WTC11 (cell line): ENCODE measurements at regions not wholly inside any gene's neighbourhood (a gene's known extent, or its start where the extent isn't known, plus 50 kb on each side); places are given as distances from the start of the nearest gene placed in this dataset.

Experiments used
- ATAC-seq: fragments of 200-7000 bp; cut with Tn5 transposase; 2 replicates; pipeline ENCODE4 v1.10.0; 2021; ENCODE audit warnings: mild to moderate bottlenecking, moderate library complexity
- CTCF ChIA-PET: fragments of 300-600 bp; sonication (Branson Sonifier 250); formaldehyde crosslinking; loops from one replicate; lab custom pipeline; 2021; ENCODE audit warnings: antibody characterized with exemption; lab: Charles Lee
- POLR2A ChIA-PET: fragments of 350-600 bp; sonication (Branson Sonifier 250); formaldehyde crosslinking; loops from one replicate; lab custom pipeline; 2021; ENCODE audit warnings: antibody characterized with exemption; lab: Charles Lee
- DNase-seq: peaks from one replicate; pipeline ENCODE4 v3.0.0; 2021; ENCODE audit warnings: low spot score
- H3K27ac Mint-ChIP-seq: 2 replicates; pipeline ENCODE4 v1.8.0; 2021; ENCODE audit warnings: mixed read lengths
- H3K27me3 Mint-ChIP-seq: 2 replicates; pipeline ENCODE4 v1.8.0; 2021; ENCODE audit warnings: low read depth, mild to moderate bottlenecking, moderate library complexity, mixed read lengths
- H3K36me3 Mint-ChIP-seq: 2 replicates; pipeline ENCODE4 v1.8.0; 2021; ENCODE audit warnings: mixed read lengths
- H3K4me1 Mint-ChIP-seq: 2 replicates; pipeline ENCODE4 v1.8.0; 2022; ENCODE audit warnings: mixed read lengths
- H3K4me3 Mint-ChIP-seq: 2 replicates; pipeline ENCODE4 v1.8.0; 2021; ENCODE audit warnings: mild to moderate bottlenecking, moderate library complexity, mixed read lengths
- H3K9me3 Mint-ChIP-seq: 2 replicates; pipeline ENCODE4 v1.8.0; 2021; ENCODE audit warnings: mixed read lengths
- EMX1 ChIP-seq: fragments of 250-450 bp; sonication (Bioruptor Pico); IDR thresholded peaks from 2 replicates; pipeline ENCODE4 v1.8.0; 2021; ENCODE audit warnings: mild to moderate bottlenecking
- ERG ChIP-seq: fragments of 250-450 bp; sonication (Bioruptor Pico); IDR thresholded peaks from 2 replicates; pipeline ENCODE4 v1.8.0; 2021; ENCODE audit warnings: mild to moderate bottlenecking
- GABPB1 ChIP-seq: sonication (generic); formaldehyde crosslinking; IDR thresholded peaks from 2 replicates; pipeline ENCODE4 v1.8.1; 2023; ENCODE audit warnings: mild to moderate bottlenecking, missing genetic modification reagents
- HMGA2 ChIP-seq: fragments of 250-450 bp; sonication (Bioruptor Pico); IDR thresholded peaks from 2 replicates; pipeline ENCODE4 v1.4.0; 2021; ENCODE audit warnings: mild to moderate bottlenecking, moderate library complexity
- JAZF1 ChIP-seq: fragments of 250-450 bp; sonication (Bioruptor Pico); IDR thresholded peaks from 2 replicates; pipeline ENCODE4 v1.9.0; 2021; ENCODE audit warnings: moderate library complexity, mild to moderate bottlenecking, inconsistent platforms
- MYBL2 ChIP-seq: sonication (generic); formaldehyde crosslinking; IDR thresholded peaks from 2 replicates; pipeline ENCODE4 v1.8.1; 2023; ENCODE audit warnings: mild to moderate bottlenecking, moderate library complexity, missing genetic modification reagents
- PREB ChIP-seq: sonication (generic); formaldehyde crosslinking; IDR thresholded peaks from 2 replicates; pipeline ENCODE4 v1.8.1; 2022; ENCODE audit warnings: mild to moderate bottlenecking, missing genetic modification reagents, moderate library complexity, borderline replicate concordance
- SOX15 ChIP-seq: fragments of 250-450 bp; sonication (Bioruptor Pico); IDR thresholded peaks from 2 replicates; pipeline ENCODE4 v1.9.0; 2021; ENCODE audit warnings: mild to moderate bottlenecking
- TCF7 ChIP-seq: sonication (generic); formaldehyde crosslinking; IDR thresholded peaks from 2 replicates; pipeline ENCODE4 v1.8.0; 2022; ENCODE audit warnings: mild to moderate bottlenecking, low read depth, missing genetic modification reagents, moderate library complexity
- ZBTB21 ChIP-seq: sonication (generic); formaldehyde crosslinking; IDR thresholded peaks from 2 replicates; pipeline ENCODE4 v1.8.1; 2023; ENCODE audit warnings: mild to moderate bottlenecking, missing genetic modification reagents, borderline replicate concordance
- ZNF138 ChIP-seq: sonication (generic); formaldehyde crosslinking; conservative IDR thresholded peaks from 2 replicates; pipeline ENCODE4 v1.8.1; 2022; ENCODE audit warnings: mild to moderate bottlenecking, moderate library complexity, missing genetic modification reagents
- ZNF396 ChIP-seq: fragments of 250-450 bp; sonication (Bioruptor Pico); IDR thresholded peaks from 2 replicates; pipeline ENCODE4 v1.8.0; 2021; ENCODE audit warnings: mild to moderate bottlenecking, moderate library complexity, borderline replicate concordance
- TF ChIP-seq, protein P1 (sequence below): sonication (generic); formaldehyde crosslinking; IDR thresholded peaks from 2 replicates; pipeline ENCODE4 v1.8.0; 2023; ENCODE audit warnings: missing genetic modification reagents, mild to moderate bottlenecking, borderline replicate concordance
- TF ChIP-seq, protein P2 (sequence below): fragments of 250-450 bp; sonication (Bioruptor Pico); IDR thresholded peaks from 2 replicates; pipeline ENCODE4 v1.9.0; 2021; ENCODE audit warnings: mild to moderate bottlenecking, borderline replicate concordance

DNA sequence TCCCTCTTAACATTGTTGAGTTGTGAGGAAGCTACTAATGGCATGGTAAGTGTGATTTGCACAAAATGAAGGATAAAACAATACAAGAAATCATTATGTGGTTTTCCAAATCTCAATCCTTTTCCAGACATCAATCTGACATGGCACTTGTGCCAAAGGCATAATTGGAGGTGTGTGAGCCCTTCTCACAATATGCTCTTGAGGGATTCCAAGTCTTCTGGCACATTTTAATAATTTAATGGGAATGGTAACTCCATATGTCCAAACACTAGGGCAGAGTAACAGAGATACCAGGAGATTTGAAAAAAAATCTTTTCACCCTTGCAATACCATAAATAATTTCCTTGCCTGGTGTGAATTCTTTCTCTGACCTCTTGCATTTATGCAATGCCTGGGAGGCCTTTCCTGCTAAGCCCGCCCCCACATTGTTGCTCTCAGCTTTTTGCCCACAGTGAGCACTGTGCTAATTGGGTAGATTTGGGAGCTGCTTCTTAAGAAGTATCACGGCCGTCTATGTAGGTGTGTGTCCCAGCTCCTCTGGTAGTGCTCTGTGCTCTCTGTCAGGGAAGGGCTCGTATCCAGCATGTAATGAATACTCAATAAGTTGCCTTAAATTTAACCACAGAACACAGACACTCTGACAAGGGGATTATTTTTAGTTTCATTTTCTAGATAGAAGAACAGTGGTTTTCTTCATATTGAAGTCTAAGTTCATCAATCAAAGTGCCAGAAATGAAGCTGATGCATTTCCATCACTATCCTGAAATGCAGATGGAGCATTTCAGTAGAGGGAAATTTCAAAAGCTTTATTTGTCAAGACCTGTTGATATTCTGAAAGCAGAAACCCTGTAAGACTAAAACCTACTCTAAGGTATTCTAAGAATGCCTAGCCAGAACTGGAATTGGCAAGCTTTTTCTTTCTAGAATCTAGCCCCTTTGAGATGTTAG, 54.4 kb upstream of the CEP85L start:
- Mint-ChIP-seq H3K4me1 (peaks cover 50% of the 10 kb centered on the region), H3K27ac (peak overlapping the region; percentile 91), H3K9me3 (peaks cover 7% of the 10 kb centered on the region), H3K36me3 (no peaks in the 10 kb centered on the region), H3K4me3 (peak overlapping the region; percentile 27), H3K27me3 (no peaks in the 10 kb centered on the region; the same call in 1 of the 2 replicates)
- peak; percentile 76 for ATAC-seq
- no peak for TF ChIP-seq HMGA2 (CRISPR knock-in tag)
- TF ChIP-seq ERG (CRISPR knock-in tag) = no peak
- TF ChIP-seq, protein P1, sequence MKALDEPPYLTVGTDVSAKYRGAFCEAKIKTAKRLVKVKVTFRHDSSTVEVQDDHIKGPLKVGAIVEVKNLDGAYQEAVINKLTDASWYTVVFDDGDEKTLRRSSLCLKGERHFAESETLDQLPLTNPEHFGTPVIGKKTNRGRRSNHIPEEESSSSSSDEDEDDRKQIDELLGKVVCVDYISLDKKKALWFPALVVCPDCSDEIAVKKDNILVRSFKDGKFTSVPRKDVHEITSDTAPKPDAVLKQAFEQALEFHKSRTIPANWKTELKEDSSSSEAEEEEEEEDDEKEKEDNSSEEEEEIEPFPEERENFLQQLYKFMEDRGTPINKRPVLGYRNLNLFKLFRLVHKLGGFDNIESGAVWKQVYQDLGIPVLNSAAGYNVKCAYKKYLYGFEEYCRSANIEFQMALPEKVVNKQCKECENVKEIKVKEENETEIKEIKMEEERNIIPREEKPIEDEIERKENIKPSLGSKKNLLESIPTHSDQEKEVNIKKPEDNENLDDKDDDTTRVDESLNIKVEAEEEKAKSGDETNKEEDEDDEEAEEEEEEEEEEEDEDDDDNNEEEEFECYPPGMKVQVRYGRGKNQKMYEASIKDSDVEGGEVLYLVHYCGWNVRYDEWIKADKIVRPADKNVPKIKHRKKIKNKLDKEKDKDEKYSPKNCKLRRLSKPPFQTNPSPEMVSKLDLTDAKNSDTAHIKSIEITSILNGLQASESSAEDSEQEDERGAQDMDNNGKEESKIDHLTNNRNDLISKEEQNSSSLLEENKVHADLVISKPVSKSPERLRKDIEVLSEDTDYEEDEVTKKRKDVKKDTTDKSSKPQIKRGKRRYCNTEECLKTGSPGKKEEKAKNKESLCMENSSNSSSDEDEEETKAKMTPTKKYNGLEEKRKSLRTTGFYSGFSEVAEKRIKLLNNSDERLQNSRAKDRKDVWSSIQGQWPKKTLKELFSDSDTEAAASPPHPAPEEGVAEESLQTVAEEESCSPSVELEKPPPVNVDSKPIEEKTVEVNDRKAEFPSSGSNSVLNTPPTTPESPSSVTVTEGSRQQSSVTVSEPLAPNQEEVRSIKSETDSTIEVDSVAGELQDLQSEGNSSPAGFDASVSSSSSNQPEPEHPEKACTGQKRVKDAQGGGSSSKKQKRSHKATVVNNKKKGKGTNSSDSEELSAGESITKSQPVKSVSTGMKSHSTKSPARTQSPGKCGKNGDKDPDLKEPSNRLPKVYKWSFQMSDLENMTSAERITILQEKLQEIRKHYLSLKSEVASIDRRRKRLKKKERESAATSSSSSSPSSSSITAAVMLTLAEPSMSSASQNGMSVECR (CRISPR knock-in tag) = no peak
- CTCF ChIA-PET = interaction anchor here (0.9 to 1.3 kb wide), 3 partner anchors 55 to 103 kb away, joined by 3 to 4 read pairs (median 3); partner anchors contain the start of gene CEP85L
- POLR2A ChIA-PET = interaction anchor here (0.7 to 2.0 kb wide), 2 partner anchors 54 to 225 kb away, joined by 3 to 7 read pairs; partner anchors contain the start of gene CEP85L
- peak; percentile 37 for DNase-seq

DNA sequence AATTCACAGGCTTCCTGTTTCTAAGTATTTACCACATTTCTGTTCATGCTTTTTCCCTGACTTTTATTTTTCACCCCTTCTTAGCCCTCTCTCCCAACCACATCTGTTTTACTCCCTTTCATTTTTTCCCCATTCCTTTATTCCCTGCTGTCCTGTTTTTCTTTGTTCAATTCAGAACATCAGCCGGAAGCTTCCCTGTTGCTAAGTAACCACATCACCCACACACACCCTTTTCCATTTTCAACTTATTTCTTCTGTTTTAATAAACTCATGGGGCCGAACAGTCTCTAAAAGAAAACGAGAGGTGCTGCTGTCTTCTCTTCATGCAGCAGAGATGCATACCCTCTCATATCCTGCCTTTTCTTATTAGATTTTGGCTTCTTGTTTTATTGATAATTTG, 53.5 kb upstream of the CEP85L start:
- peaks cover 46% of the 10 kb centered on the region for H3K4me1 Mint-ChIP-seq
- DNase-seq = no peak
- peaks cover 7% of the 10 kb centered on the region for H3K9me3 Mint-ChIP-seq
- ChIA-PET POLR2A (interaction anchor here (0.7 kb wide), 1 partner anchor 226 kb away, joined by 3 read pairs; no protein-coding TSS in a partner anchor), CTCF (no interaction called here)
- no peaks in the 10 kb centered on the region; the same call in 1 of the 2 replicates for H3K27me3 Mint-ChIP-seq
- no peaks in the 10 kb centered on the region for H3K36me3 Mint-ChIP-seq
- H3K27ac Mint-ChIP-seq = peak overlapping the region; percentile 91; the same call in 1 of the 2 replicates
- ATAC-seq = no peak
- no peak overlapping the region for H3K4me3 Mint-ChIP-seq
- TF ChIP-seq MYBL2 (no peak), EMX1 (no peak), SOX15 (CRISPR knock-in tag) (no peak), ZBTB21 (CRISPR knock-in tag) (no peak), PREB (CRISPR knock-in tag) (no peak), JAZF1 (no peak), GABPB1 (CRISPR knock-in tag) (no peak), ZNF138 (CRISPR knock-in tag) (no peak), ZNF396 (CRISPR knock-in tag) (no peak), TCF7 (CRISPR knock-in tag) (no peak)
- TF ChIP-seq, protein P2, sequence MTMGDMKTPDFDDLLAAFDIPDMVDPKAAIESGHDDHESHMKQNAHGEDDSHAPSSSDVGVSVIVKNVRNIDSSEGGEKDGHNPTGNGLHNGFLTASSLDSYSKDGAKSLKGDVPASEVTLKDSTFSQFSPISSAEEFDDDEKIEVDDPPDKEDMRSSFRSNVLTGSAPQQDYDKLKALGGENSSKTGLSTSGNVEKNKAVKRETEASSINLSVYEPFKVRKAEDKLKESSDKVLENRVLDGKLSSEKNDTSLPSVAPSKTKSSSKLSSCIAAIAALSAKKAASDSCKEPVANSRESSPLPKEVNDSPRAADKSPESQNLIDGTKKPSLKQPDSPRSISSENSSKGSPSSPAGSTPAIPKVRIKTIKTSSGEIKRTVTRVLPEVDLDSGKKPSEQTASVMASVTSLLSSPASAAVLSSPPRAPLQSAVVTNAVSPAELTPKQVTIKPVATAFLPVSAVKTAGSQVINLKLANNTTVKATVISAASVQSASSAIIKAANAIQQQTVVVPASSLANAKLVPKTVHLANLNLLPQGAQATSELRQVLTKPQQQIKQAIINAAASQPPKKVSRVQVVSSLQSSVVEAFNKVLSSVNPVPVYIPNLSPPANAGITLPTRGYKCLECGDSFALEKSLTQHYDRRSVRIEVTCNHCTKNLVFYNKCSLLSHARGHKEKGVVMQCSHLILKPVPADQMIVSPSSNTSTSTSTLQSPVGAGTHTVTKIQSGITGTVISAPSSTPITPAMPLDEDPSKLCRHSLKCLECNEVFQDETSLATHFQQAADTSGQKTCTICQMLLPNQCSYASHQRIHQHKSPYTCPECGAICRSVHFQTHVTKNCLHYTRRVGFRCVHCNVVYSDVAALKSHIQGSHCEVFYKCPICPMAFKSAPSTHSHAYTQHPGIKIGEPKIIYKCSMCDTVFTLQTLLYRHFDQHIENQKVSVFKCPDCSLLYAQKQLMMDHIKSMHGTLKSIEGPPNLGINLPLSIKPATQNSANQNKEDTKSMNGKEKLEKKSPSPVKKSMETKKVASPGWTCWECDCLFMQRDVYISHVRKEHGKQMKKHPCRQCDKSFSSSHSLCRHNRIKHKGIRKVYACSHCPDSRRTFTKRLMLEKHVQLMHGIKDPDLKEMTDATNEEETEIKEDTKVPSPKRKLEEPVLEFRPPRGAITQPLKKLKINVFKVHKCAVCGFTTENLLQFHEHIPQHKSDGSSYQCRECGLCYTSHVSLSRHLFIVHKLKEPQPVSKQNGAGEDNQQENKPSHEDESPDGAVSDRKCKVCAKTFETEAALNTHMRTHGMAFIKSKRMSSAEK (CRISPR knock-in tag) = no peak
- TF ChIP-seq, protein P1 (CRISPR knock-in tag) = no peak
